Chondrocyte (in vitro differentiated cells): ENCODE measurements at regions not wholly inside any gene's neighbourhood (a gene's known extent, or its start where the extent isn't known, plus 50 kb on each side); places are given as distances from the start of the nearest gene placed in this dataset.

Source experiments
- DNase-seq: peaks from one replicate; pipeline ENCODE4 v3.0.0; 2021; ENCODE audit warnings: mixed read lengths, low spot score
- H3K27ac Mint-ChIP-seq: one replicate; pipeline ENCODE4 v1.8.0; 2021; ENCODE audit warnings: mild to moderate bottlenecking, moderate library complexity, mixed read lengths; ENCODE audit not compliant: unreplicated experiment
- H3K27me3 Mint-ChIP-seq: 2 replicates; pipeline ENCODE4 v1.8.0; 2021; ENCODE audit warnings: low read depth, mixed read lengths
- H3K36me3 Mint-ChIP-seq: 2 replicates; pipeline ENCODE4 v1.8.0; 2021; ENCODE audit warnings: low read depth, mixed read lengths
- H3K4me1 Mint-ChIP-seq: 2 replicates; pipeline ENCODE4 v1.8.0; 2021; ENCODE audit warnings: low read depth, mild to moderate bottlenecking, mixed read lengths
- H3K4me3 Mint-ChIP-seq: one replicate; pipeline ENCODE4 v1.8.0; 2021; ENCODE audit warnings: mild to moderate bottlenecking, moderate library complexity, mixed read lengths; ENCODE audit not compliant: unreplicated experiment
- H3K9me3 Mint-ChIP-seq: 2 replicates; pipeline ENCODE4 v1.8.0; 2021; ENCODE audit warnings: low read depth, mixed read lengths
- CTCF ChIP-seq: fragments of 200-600 bp; sonication (generic); IDR thresholded peaks from 2 replicates; pipeline ENCODE4 v1.5.0; 2021; ENCODE audit warnings: antibody characterized with exemption, mild to moderate bottlenecking, moderate library complexity

GRCh38 chr4:30917946-30918345 is 197.8 kb downstream of the PCDH7 start:
- Mint-ChIP-seq H3K4me3 (no peak overlapping the region), H3K4me1 (peaks cover 20% of the 10 kb centered on the region), H3K27me3 (no peaks in the 10 kb centered on the region), H3K9me3 (no peaks in the 10 kb centered on the region), H3K36me3 (peaks cover 3% of the 10 kb centered on the region), H3K27ac (no peak overlapping the region)
- TF ChIP-seq CTCF = no peak
- DNase-seq = no peak

- peaks cover 3% of the 10 kb centered on the region for H3K36me3 Mint-ChIP-seq
- no peak overlapping the region for H3K27ac Mint-ChIP-seq
- peaks cover 9% of the 10 kb centered on the region for H3K4me1 Mint-ChIP-seq
- no peaks in the 10 kb centered on the region for H3K9me3 Mint-ChIP-seq
- no peaks in the 10 kb centered on the region for H3K27me3 Mint-ChIP-seq
- no peak overlapping the region for H3K4me3 Mint-ChIP-seq
- DNase-seq = no peak
- TF ChIP-seq CTCF = no peak
Observed at GRCh38 chr4:30919458-30919857, 199.3 kb downstream of the PCDH7 start.

GRCh38 chr4:30920043-30920442 is 199.9 kb downstream of the PCDH7 start:
- H3K9me3 Mint-ChIP-seq = no peaks in the 10 kb centered on the region
- H3K4me3 Mint-ChIP-seq = no peak overlapping the region
- peak; percentile 33 for DNase-seq
- peaks cover 3% of the 10 kb centered on the region for H3K36me3 Mint-ChIP-seq
- no peaks in the 10 kb centered on the region for H3K27me3 Mint-ChIP-seq
- H3K4me1 Mint-ChIP-seq = peaks cover 9% of the 10 kb centered on the region
- TF ChIP-seq CTCF = no peak
- peak overlapping the region; percentile 14 for H3K27ac Mint-ChIP-seq

GRCh38 chr4:30922625-30923024 is 202.5 kb downstream of the PCDH7 start:
- Mint-ChIP-seq H3K27me3 (no peaks in the 10 kb centered on the region), H3K4me1 (peaks cover 9% of the 10 kb centered on the region), H3K36me3 (peaks cover 3% of the 10 kb centered on the region), H3K4me3 (no peak overlapping the region), H3K9me3 (no peaks in the 10 kb centered on the region), H3K27ac (no peak overlapping the region)
- no peak for DNase-seq
- TF ChIP-seq CTCF = no peak

GRCh38 chr4:30924495-30924894 is 204.3 kb downstream of the PCDH7 start:
- DNase-seq = no peak
- Mint-ChIP-seq H3K4me1 (peaks cover 2% of the 10 kb centered on the region), H3K4me3 (no peak overlapping the region), H3K27me3 (no peaks in the 10 kb centered on the region), H3K36me3 (peaks cover 3% of the 10 kb centered on the region), H3K9me3 (no peaks in the 10 kb centered on the region), H3K27ac (no peak overlapping the region)
- no peak for TF ChIP-seq CTCF
